Mesendoderm (in vitro differentiated cells): ENCODE measurements at regions not wholly inside any gene's neighbourhood (a gene's known extent, or its start where the extent isn't known, plus 50 kb on each side); places are given as distances from the start of the nearest gene placed in this dataset.
"Not testable (repeated sequence)": the region's sequence is repeated elsewhere in the genome, so short reads cannot be mapped to it uniquely, and the experiment has no call there.

ENCODE experiments used
- DNase-seq: peaks from one replicate; pipeline ENCODE4 v3.0.0; 2013
- H2AK5ac ChIP-seq: 2 replicates; pipeline ENCODE4 v1.6.1; 2013; ENCODE audit warnings: low read length, inconsistent platforms
- H2BK120ac ChIP-seq: 2 replicates; pipeline ENCODE4 v1.6.1; 2013; ENCODE audit warnings: low read depth, mild to moderate bottlenecking, low read length, moderate library complexity, mixed read lengths
- H2BK15ac ChIP-seq: replicated peaks from 2 replicates; pipeline ENCODE4 v1.6.1; 2013; ENCODE audit warnings: low read depth, mild to moderate bottlenecking, moderate library complexity
- H2BK5ac ChIP-seq: 2 replicates; pipeline ENCODE4 v1.6.1; 2013; ENCODE audit warnings: low read length, inconsistent platforms
- H3K18ac ChIP-seq: 2 replicates; pipeline ENCODE4 v1.6.1; 2013; ENCODE audit warnings: mild to moderate bottlenecking, low read length, mixed read lengths
- H3K23ac ChIP-seq: one replicate; pipeline ENCODE4 v1.6.1; 2013; ENCODE audit warnings: low read length
- H3K27ac ChIP-seq: 2 replicates; pipeline ENCODE4 v1.5.1; 2013; ENCODE audit warnings: low read depth, mild to moderate bottlenecking, inconsistent platforms, low read length, moderate library complexity
- H3K27me3 ChIP-seq: 2 replicates; pipeline ENCODE4 v1.6.1; 2013; ENCODE audit warnings: low read length, control low read depth, mild to moderate bottlenecking, inconsistent platforms; ENCODE audit not compliant: insufficient read depth, poor library complexity
- H3K36me3 ChIP-seq: 2 replicates; pipeline ENCODE4 v1.6.1; 2013; ENCODE audit warnings: low read length, inconsistent platforms; ENCODE audit not compliant: control insufficient read depth, insufficient read depth
- H3K4ac ChIP-seq: one replicate; pipeline ENCODE4 v1.6.1; 2013; ENCODE audit warnings: low read depth, mild to moderate bottlenecking, low read length, moderate library complexity
- H3K4me1 ChIP-seq: 2 replicates; pipeline ENCODE4 v1.6.1; 2013; ENCODE audit warnings: low read depth, low read length, inconsistent platforms; ENCODE audit not compliant: control insufficient read depth
- H3K4me2 ChIP-seq: 2 replicates; pipeline ENCODE4 v1.6.1; 2013; ENCODE audit warnings: low read length
- H3K4me3 ChIP-seq: 2 replicates; pipeline ENCODE4 v1.5.1; 2013; ENCODE audit warnings: mild to moderate bottlenecking, low read length
- H3K56ac ChIP-seq: one replicate; pipeline ENCODE4 v1.6.1; 2013; ENCODE audit warnings: low read length
- H3K79me1 ChIP-seq: 2 replicates; pipeline ENCODE4 v1.6.1; 2013; ENCODE audit warnings: low read length, inconsistent platforms
- H3K79me2 ChIP-seq: 2 replicates; pipeline ENCODE4 v1.6.1; 2013; ENCODE audit warnings: mild to moderate bottlenecking, low read length; ENCODE audit not compliant: control insufficient read depth, insufficient read depth
- H3K9ac ChIP-seq: 2 replicates; pipeline ENCODE4 v1.6.1; 2013; ENCODE audit warnings: low read length, inconsistent platforms
- H4K5ac ChIP-seq: one replicate; pipeline ENCODE4 v1.6.1; 2013; ENCODE audit warnings: low read length
- H4K8ac ChIP-seq: one replicate; pipeline ENCODE4 v1.6.1; 2013; ENCODE audit warnings: low read depth, mild to moderate bottlenecking, control low read depth, low read length, moderate library complexity
- WGBS: extraction: QIAGEN DNeasy Blood & Tissue Kit; methylation state at CpG from one replicate; pipeline ENCODE4 v1.1.7; 2013; ENCODE audit warnings: low lambda C conversion rate, missing lambda C conversion rate; ENCODE audit not compliant: insufficient coverage; ENCODE audit errors: extremely low coverage; 5-methylcytosine and 5-hydroxymethylcytosine counted together

DNA sequence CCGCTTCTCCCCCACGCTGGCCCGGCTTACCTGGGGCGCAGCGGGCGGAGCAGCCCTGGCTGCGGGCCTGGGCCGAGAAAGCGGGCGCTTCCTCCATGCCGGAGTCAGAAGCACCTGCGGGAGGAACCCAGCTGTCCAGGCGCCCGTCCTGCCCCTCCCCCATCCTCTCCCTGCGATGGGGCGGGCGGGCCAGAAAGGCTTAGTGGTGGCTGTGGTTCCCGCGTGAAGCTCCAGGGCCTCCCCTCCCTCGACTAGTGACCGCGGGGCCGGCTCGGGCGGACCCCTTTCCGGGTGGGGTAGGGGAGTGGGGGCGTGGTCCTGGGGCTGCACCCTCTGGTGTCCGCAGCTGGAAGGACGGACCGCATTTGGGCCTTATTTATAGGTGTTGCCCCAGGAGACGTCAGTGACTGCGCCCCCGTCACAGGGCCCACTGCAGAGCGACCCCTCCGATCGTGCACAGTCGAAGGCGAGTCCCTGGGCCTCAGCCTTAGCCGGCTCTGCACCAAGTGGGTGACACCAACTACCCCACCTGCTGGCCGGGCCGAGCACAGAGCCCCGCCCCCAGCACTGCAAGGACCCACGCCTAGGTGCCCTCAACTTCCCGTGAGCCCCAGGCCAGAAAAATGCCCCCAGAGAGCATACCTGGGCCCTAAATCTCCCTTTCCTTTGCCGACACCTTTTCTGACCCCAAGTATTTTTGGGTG lies 302.7 kb downstream of the CCDC74A start:
- H3K36me3 ChIP-seq, H3K4me2 ChIP-seq, DNase-seq, H3K27me3 ChIP-seq, H3K27ac ChIP-seq, H4K5ac ChIP-seq, H2BK5ac ChIP-seq, H3K4me1 ChIP-seq, H3K18ac ChIP-seq, H3K79me2 ChIP-seq, H2BK120ac ChIP-seq, H3K4me3 ChIP-seq, H2AK5ac ChIP-seq, H3K79me1 ChIP-seq, H3K56ac ChIP-seq, H3K9ac ChIP-seq, H3K23ac ChIP-seq, H4K8ac ChIP-seq, H3K4ac ChIP-seq, H2BK15ac ChIP-seq: not testable (repeated sequence)
- WGBS = no CpG with 5 or more reads among the region's 45 CpGs

DNA sequence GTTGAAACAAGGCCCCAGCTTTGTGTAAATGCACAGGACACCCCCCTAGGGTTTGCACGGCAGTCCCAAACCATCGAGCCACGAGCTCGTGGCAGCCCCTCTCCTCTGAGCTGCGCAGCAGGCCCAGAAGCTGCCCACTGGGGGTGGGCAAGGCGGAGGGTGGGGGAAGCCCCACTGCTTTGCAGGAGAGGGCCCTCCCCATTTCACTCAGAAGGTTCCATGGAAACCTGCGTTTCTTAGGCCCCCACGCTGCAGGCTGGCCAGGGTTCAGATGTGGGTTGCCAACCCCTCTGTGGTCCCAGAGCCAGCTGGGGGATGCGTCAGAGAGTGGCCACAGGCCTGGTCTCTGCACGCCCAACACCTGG lies 303.2 kb downstream of the CCDC74A start:
- not testable (repeated sequence) for H3K23ac ChIP-seq

GRCh38 chr2:131831450-131832208 lies 303.9 kb downstream of the CCDC74A start:
- H3K4me2 ChIP-seq, H2BK15ac ChIP-seq, H3K79me2 ChIP-seq, H3K9ac ChIP-seq, H3K4ac ChIP-seq, H3K4me3 ChIP-seq, H3K4me1 ChIP-seq, H3K18ac ChIP-seq, H4K5ac ChIP-seq, H3K27ac ChIP-seq, H2BK5ac ChIP-seq, H3K36me3 ChIP-seq, H2BK120ac ChIP-seq, H3K23ac ChIP-seq, H3K27me3 ChIP-seq, H3K79me1 ChIP-seq, H2AK5ac ChIP-seq, H4K8ac ChIP-seq: not testable (repeated sequence)
- peak; percentile 71 for DNase-seq
- WGBS = no CpG with 5 or more reads among the region's 25 CpGs
- H3K56ac ChIP-seq = peak overlapping the region; percentile 42

More for the DNA sequence above, 303.2 kb downstream of the CCDC74A start:
- H2BK120ac ChIP-seq, H3K4me2 ChIP-seq, H3K18ac ChIP-seq, H3K56ac ChIP-seq, H3K4me3 ChIP-seq, DNase-seq, H3K79me2 ChIP-seq, H3K9ac ChIP-seq, H3K79me1 ChIP-seq, H4K5ac ChIP-seq, H2AK5ac ChIP-seq, H2BK15ac ChIP-seq, H3K36me3 ChIP-seq, H3K27ac ChIP-seq, H3K27me3 ChIP-seq, H3K4me1 ChIP-seq, H3K4ac ChIP-seq, H4K8ac ChIP-seq, H2BK5ac ChIP-seq: not testable (repeated sequence)
- WGBS = no CpG with 5 or more reads among the region's 10 CpGs

DNA sequence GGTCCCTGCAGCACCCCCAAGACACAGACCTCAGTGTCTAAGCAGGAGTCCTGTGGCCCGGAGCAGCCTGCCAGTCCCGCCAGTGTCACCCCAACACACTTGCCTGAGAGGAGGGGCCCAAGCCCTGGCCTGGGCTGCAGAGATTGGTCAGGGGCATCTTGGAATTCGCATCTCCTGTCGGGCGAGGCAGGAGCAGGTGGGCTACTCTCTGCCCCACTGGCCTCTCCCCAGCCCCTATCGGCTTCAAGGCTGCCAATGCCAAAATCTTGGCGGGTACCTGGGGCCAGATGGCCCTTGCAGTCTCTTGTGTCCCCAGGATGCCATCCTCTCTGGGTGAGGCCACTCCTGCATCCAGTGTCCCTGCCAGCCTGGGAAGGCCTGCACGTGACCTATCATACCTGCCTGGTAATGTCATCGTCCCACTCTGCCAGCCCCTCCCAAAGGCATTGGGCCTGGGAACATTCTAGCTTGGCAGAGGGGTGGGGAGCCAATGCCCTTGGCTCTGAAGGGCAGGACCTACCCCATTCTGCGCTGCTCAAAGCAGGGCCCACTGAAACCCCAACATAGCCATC lies 304.6 kb downstream of the CCDC74A start:
- H2BK5ac ChIP-seq, DNase-seq, H3K79me2 ChIP-seq, H3K23ac ChIP-seq, H3K36me3 ChIP-seq, H4K5ac ChIP-seq, H3K79me1 ChIP-seq, H3K4me1 ChIP-seq, H3K9ac ChIP-seq, H2BK15ac ChIP-seq, H3K4me2 ChIP-seq, H4K8ac ChIP-seq, H2BK120ac ChIP-seq, H3K56ac ChIP-seq, H3K18ac ChIP-seq, H2AK5ac ChIP-seq, H3K27ac ChIP-seq, H3K4me3 ChIP-seq, H3K27me3 ChIP-seq, H3K4ac ChIP-seq: not testable (repeated sequence)
- WGBS = no CpG with 5 or more reads among the region's 10 CpGs

- not testable (repeated sequence) for H2BK120ac ChIP-seq, H3K4me1 ChIP-seq, H2BK5ac ChIP-seq, H3K56ac ChIP-seq, H3K4me3 ChIP-seq, H3K79me1 ChIP-seq, H3K4ac ChIP-seq, H4K5ac ChIP-seq, H2AK5ac ChIP-seq, H3K18ac ChIP-seq, H3K23ac ChIP-seq, H4K8ac ChIP-seq, H2BK15ac ChIP-seq, H3K4me2 ChIP-seq, H3K9ac ChIP-seq, H3K27me3 ChIP-seq, H3K27ac ChIP-seq, H3K36me3 ChIP-seq, DNase-seq, H3K79me2 ChIP-seq
- no CpG with 5 or more reads among the region's 4 CpGs for WGBS
These were observed 305.2 kb downstream of the CCDC74A start for GRCh38 chr2:131832917-131833316.
